ENCODE measurements at regions not wholly inside any gene's neighbourhood (a gene's known extent, or its start where the extent isn't known, plus 50 kb on each side); places are given as distances from the start of the nearest gene placed in this dataset.

- TF ChIP-seq CTCF (conservative IDR thresholded peaks at IDR 0.05; ENCODE audit: low read length) (no peak), EZH2phosphoT487 (IDR thresholded peaks at IDR 0.05; ENCODE audit: borderline replicate concordance, low read depth, low read length) (no peak)
Observed at GRCh38 chr5:87572611-87573010, 159.9 kb upstream of the CCNH start.

Data from OCI-LY7 (cell line).